Ovary (tissue), 7 donors: ENCODE measurements at regions not wholly inside any gene's neighbourhood (a gene's known extent, or its start where the extent isn't known, plus 50 kb on each side); places are given as distances from the start of the nearest gene placed in this dataset.

ENCODE experiments used
- DNase-seq, 5 donors: peaks; one replicate each; pipeline ENCODE4 v3.0.0-alpha.2; 2019 to 2020
- H3K27ac ChIP-seq, 2 donors: fragments of 200-600 bp; one replicate each; pipeline versions ENCODE4 v1.5.1 to v1.8.0; 2019 to 2022
- H3K27me3 ChIP-seq: fragments of 200-600 bp; one replicate; pipeline ENCODE4 v1.8.0; 2022
- H3K36me3 ChIP-seq: fragments of 200-600 bp; sonication (generic); one replicate; pipeline ENCODE4 v1.5.1; 2019
- H3K4me1 ChIP-seq: one replicate; pipeline ENCODE4 v1.8.1; 2013; ENCODE audit warnings: mild to moderate bottlenecking, moderate library complexity; ENCODE audit not compliant: insufficient read depth
- H3K4me3 ChIP-seq: fragments of 200-600 bp; sonication (generic); one replicate; pipeline ENCODE4 v1.5.1; 2017
- H3K9me3 ChIP-seq, 2 donors: fragments of 200-600 bp in 1 of 2; sonication (generic) in 1 of 2; one replicate each; pipeline versions ENCODE4 v1.5.1 to v1.8.1; 2013 to 2019; ENCODE audit warnings: mild to moderate bottlenecking in 1 of 2, moderate library complexity in 1 of 2
- CTCF ChIP-seq, 3 donors: fragments of 450-650 bp in 2 of 3; fragments of 200-600 bp in 1 of 3; IDR thresholded peaks; one replicate each; pipeline versions ENCODE4 v1.5.1 to v1.8.0; 2016 to 2022; ENCODE audit warnings: antibody characterized with exemption in 3 of 3, mild to moderate bottlenecking in 1 of 3
- EP300 ChIP-seq: sonication (generic); formaldehyde crosslinking; IDR thresholded peaks from one replicate; pipeline ENCODE4 v1.6.1; 2017; ENCODE audit warnings: antibody characterized with exemption
- POLR2A ChIP-seq: fragments of 450-650 bp; IDR thresholded peaks from one replicate; pipeline ENCODE4 v1.6.1; 2017; ENCODE audit warnings: antibody characterized with exemption, mild to moderate bottlenecking, moderate library complexity
- WGBS, 3 donors: extraction: QIAGEN DNeasy Blood & Tissue Kit in 1 of 3; methylation state at CpG; one replicate each; pipeline versions ENCODE4 v1.1.5 to v1.1.7; 2013 to 2017; 5-methylcytosine and 5-hydroxymethylcytosine counted together
- intact Hi-C, 4 donors: fragments of 100-400 bp; cut with DNase I; formaldehyde crosslinking; loops; one replicate each; pipeline versions ENCODE4 v1.11.0 to v1.15.1; 2022 to 2023
- donor health status: DM: no; HTN: no; CAD: no; lungs with moderate emphysema.
- donor health status: DM: no; HTN: no; CAD: no.
- donor health status: Bipolar disorder and iron deficiency.
- donor health status: DM: no; HTN: no; CAD: no.
- donor health status: DM: yes; HTN: yes; CAD: no.

GRCh38 chrY:18958846-18959245, 185.3 kb upstream of the HSFY2 start:
- no peak for DNase-seq
- intact Hi-C loops: no loop called here
- Histone ChIP-seq H3K27ac (no peak overlapping the region), H3K36me3 (no peaks in the 10 kb centered on the region), H3K9me3 (no peaks in the 10 kb centered on the region), H3K4me1 (no peaks in the 10 kb centered on the region), H3K27me3 (no peaks in the 10 kb centered on the region), H3K4me3 (no peak overlapping the region)
- no CpG with 5 or more reads among the region's 4 CpGs for WGBS, 3 donors
- TF ChIP-seq CTCF (IDR thresholded peaks at IDR 0.05) (no peak), EP300 (no peak), POLR2A (no peak)

GRCh38 chrY:18951657-18952435, 178.3 kb upstream of the HSFY2 start:
- no peaks in the 10 kb centered on the region for H3K27me3 ChIP-seq
- no peaks in the 10 kb centered on the region for H3K4me1 ChIP-seq
- DNase-seq: no peak
- no peak overlapping the region for H3K4me3 ChIP-seq
- no peak overlapping the region for H3K27ac ChIP-seq
- intact Hi-C loops: no loop called here
- H3K36me3 ChIP-seq: no peaks in the 10 kb centered on the region
- no peaks in the 10 kb centered on the region for H3K9me3 ChIP-seq
- no CpG with 5 or more reads among the region's 7 CpGs for WGBS, 3 donors
- TF ChIP-seq EP300: no peak
- TF ChIP-seq POLR2A: no peak
- TF ChIP-seq CTCF (IDR thresholded peaks at IDR 0.05): no peak

- Histone ChIP-seq H3K9me3 (no peaks in the 10 kb centered on the region), H3K4me1 (no peaks in the 10 kb centered on the region), H3K27me3 (no peaks in the 10 kb centered on the region), H3K27ac (no peak overlapping the region), H3K36me3 (no peaks in the 10 kb centered on the region), H3K4me3 (no peak overlapping the region)
- DNase-seq: no peak
- TF ChIP-seq POLR2A (no peak), EP300 (no peak), CTCF (IDR thresholded peaks at IDR 0.05) (no peak)
- no CpG with 5 or more reads among the region's 5 CpGs for WGBS, 3 donors
- intact Hi-C loops: no loop called here
Observed at GRCh38 chrY:18951019-18951418, 177.5 kb upstream of the HSFY2 start.

- H3K36me3 ChIP-seq: no peaks in the 10 kb centered on the region
- no peak overlapping the region for H3K4me3 ChIP-seq
- H3K27me3 ChIP-seq: no peaks in the 10 kb centered on the region
- H3K4me1 ChIP-seq: no peaks in the 10 kb centered on the region
- no peak for TF ChIP-seq EP300
- no peak overlapping the region for H3K27ac ChIP-seq
- no peak for DNase-seq
- H3K9me3 ChIP-seq: no peaks in the 10 kb centered on the region
- intact Hi-C loops: no loop called here
Observed at GRCh38 chrY:18936831-18937230, 163.3 kb upstream of the HSFY2 start.

- Histone ChIP-seq H3K27me3 (no peaks in the 10 kb centered on the region), H3K27ac (no peak overlapping the region), H3K36me3 (no peaks in the 10 kb centered on the region), H3K4me1 (no peaks in the 10 kb centered on the region), H3K4me3 (no peak overlapping the region), H3K9me3 (no peaks in the 10 kb centered on the region)
- intact Hi-C loops: no loop called here
- WGBS, 3 donors: no CpG with 5 or more reads among the region's 5 CpGs
- no peak for DNase-seq
- TF ChIP-seq POLR2A: no peak
- TF ChIP-seq EP300: no peak
- no peak for TF ChIP-seq CTCF (IDR thresholded peaks at IDR 0.05)
Observed at GRCh38 chrY:18919256-18919655, 145.7 kb upstream of the HSFY2 start.
